B cell (primary cell): ENCODE measurements at regions not wholly inside any gene's neighbourhood (a gene's known extent, or its start where the extent isn't known, plus 50 kb on each side); places are given as distances from the start of the nearest gene placed in this dataset.

Experiments used
- CTCF ChIP-seq: fragments of 200-600 bp; IDR thresholded peaks from one replicate; pipeline ENCODE4 v1.8.0; 2022; ENCODE audit warnings: antibody characterized with exemption, mild to moderate bottlenecking
- EZH2 ChIP-seq: IDR thresholded peaks from 2 replicates; pipeline ENCODE4 v1.6.1; 2012; ENCODE audit warnings: borderline replicate concordance, low read depth, mild to moderate bottlenecking, moderate library complexity, low read length; ENCODE audit not compliant: insufficient read depth, poor library complexity, severe bottlenecking

- TF ChIP-seq CTCF: no peak
- TF ChIP-seq EZH2: no peak
Measured at GRCh38 chr19:28665748-28666147, 547.2 kb downstream of the UQCRFS1 start.
